ENCODE measurements at regions not wholly inside any gene's neighbourhood (a gene's known extent, or its start where the extent isn't known, plus 50 kb on each side); places are given as distances from the start of the nearest gene placed in this dataset.

DNA sequence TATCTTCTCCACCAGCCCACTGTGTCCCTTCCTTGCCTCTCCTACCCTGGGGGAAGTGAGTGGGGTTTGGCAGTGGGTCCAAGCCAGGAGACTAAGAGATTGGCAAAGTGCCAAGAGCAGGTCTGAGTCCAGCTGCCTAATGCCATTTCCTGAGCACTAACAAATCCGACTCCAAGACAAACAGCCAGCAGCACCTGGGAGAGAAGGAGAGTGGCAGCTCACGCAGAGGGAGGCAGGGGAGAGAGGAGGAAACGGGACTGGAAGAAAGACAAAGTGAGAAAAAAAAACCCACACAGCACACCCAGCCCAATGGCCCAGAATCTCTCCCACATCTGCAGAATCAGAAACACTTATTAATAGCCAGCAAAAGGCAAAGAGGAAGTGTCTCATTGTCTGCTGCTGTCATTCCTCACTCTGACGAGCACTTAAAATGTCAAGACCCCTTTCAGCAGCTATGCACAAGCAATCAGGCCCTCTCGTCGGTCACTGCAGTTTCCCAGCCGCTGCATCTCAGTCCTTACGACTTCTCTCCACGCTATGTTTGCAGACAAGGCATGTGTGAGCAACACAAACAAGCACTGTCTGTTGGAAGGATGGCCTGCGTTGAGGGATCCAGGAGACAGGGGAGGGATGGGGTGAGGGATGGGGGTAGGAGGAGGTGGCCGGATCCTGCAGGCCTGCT, 558.4 kb upstream of the CADM1 start:
- TF ChIP-seq, protein P1, sequence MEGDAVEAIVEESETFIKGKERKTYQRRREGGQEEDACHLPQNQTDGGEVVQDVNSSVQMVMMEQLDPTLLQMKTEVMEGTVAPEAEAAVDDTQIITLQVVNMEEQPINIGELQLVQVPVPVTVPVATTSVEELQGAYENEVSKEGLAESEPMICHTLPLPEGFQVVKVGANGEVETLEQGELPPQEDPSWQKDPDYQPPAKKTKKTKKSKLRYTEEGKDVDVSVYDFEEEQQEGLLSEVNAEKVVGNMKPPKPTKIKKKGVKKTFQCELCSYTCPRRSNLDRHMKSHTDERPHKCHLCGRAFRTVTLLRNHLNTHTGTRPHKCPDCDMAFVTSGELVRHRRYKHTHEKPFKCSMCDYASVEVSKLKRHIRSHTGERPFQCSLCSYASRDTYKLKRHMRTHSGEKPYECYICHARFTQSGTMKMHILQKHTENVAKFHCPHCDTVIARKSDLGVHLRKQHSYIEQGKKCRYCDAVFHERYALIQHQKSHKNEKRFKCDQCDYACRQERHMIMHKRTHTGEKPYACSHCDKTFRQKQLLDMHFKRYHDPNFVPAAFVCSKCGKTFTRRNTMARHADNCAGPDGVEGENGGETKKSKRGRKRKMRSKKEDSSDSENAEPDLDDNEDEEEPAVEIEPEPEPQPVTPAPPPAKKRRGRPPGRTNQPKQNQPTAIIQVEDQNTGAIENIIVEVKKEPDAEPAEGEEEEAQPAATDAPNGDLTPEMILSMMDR (conservative IDR thresholded peaks at IDR 0.05 in 1 of 2, IDR thresholded peaks at IDR 0.05 in 1 of 2; ENCODE audit: low read depth in 1 of 2, low read length in 2 of 2) = no peak
- no peak for TF ChIP-seq EZH2 (IDR thresholded peaks at IDR 0.05; ENCODE audit: low read length, missing control alignments)
